Small intestine (tissue), 7 donors: ENCODE measurements at regions not wholly inside any gene's neighbourhood (a gene's known extent, or its start where the extent isn't known, plus 50 kb on each side); places are given as distances from the start of the nearest gene placed in this dataset.
"Not testable (repeated sequence)": the region's sequence is repeated elsewhere in the genome, so short reads cannot be mapped to it uniquely, and the experiment has no call there.

Experiments
- DNase-seq, 2 donors: peaks; one replicate each; pipeline versions ENCODE4 v3.0.0 to v3.0.0-alpha.2; 2013
- FAIRE-seq: peaks from 2 replicates; lab custom pipeline; 2012; peaks lifted over from hg19 to GRCh38; lab: Jason Lieb, UNC
- H3K27ac ChIP-seq, 3 donors: one replicate each; pipeline ENCODE4 v1.5.1; 2013; ENCODE audit warnings: low read length in 2 of 3, mild to moderate bottlenecking in 2 of 3, control low read depth in 1 of 3, inconsistent platforms in 1 of 3, low read depth in 1 of 3, moderate library complexity in 1 of 3
- H3K27me3 ChIP-seq, 3 donors: one replicate each; pipeline ENCODE4 v1.6.1; 2013; ENCODE audit warnings: low read length in 3 of 3, inconsistent platforms in 1 of 3; ENCODE audit not compliant: control insufficient read depth in 3 of 3, insufficient read depth in 3 of 3
- H3K36me3 ChIP-seq, 3 donors: one replicate each; pipeline ENCODE4 v1.6.1; 2013; ENCODE audit warnings: low read length in 3 of 3, inconsistent platforms in 1 of 3, low read depth in 1 of 3, mild to moderate bottlenecking in 1 of 3, moderate library complexity in 1 of 3; ENCODE audit not compliant: control insufficient read depth in 3 of 3, insufficient read depth in 2 of 3
- H3K4me1 ChIP-seq, 3 donors: one replicate each; pipeline ENCODE4 v1.6.1; 2013; ENCODE audit warnings: low read length in 2 of 3, inconsistent platforms in 1 of 3, low read depth in 1 of 3, mild to moderate bottlenecking in 1 of 3, moderate library complexity in 1 of 3; ENCODE audit not compliant: control insufficient read depth in 3 of 3, insufficient read depth in 2 of 3
- H3K4me3 ChIP-seq, 3 donors: one replicate each; pipeline ENCODE4 v1.5.1; 2013; ENCODE audit warnings: low read length in 3 of 3, control low read depth in 1 of 3, inconsistent platforms in 1 of 3, low read depth in 1 of 3, mild to moderate bottlenecking in 1 of 3, moderate library complexity in 1 of 3
- H3K9me3 ChIP-seq, 2 donors: one replicate each; pipeline ENCODE4 v1.6.1; 2013; ENCODE audit warnings: low read depth in 1 of 2, low read length in 1 of 2; ENCODE audit not compliant: control insufficient read depth in 2 of 2, insufficient read depth in 1 of 2
- WGBS, 3 donors: extraction: QIAGEN DNeasy Blood & Tissue Kit; methylation state at CpG; one replicate each; pipeline ENCODE4 v1.1.7; 2013; 5-methylcytosine and 5-hydroxymethylcytosine counted together
- donor health status: healthy with polysubstance abuse.
- donor health status: control.
- donor health status: control.
- donor health status: Bipolar disorder and iron deficiency.
- donor health status: healthy.

GRCh38 chr18:22290004-22290403 is 120.6 kb downstream of the GATA6 start:
- no peaks in the 10 kb centered on the region for H3K9me3 ChIP-seq
- 95 to 100% (median 100%) methylated on average over 1 of the region's 1 CpG for WGBS, 3 donors
- DNase-seq (no peak), FAIRE-seq (no peak)
- H3K4me1 ChIP-seq, result no peaks in the 10 kb centered on the region
- no peak overlapping the region for H3K27ac ChIP-seq
- H3K36me3 ChIP-seq, result no peaks in the 10 kb centered on the region
- no peak overlapping the region for H3K4me3 ChIP-seq
- no peaks in the 10 kb centered on the region for H3K27me3 ChIP-seq

GRCh38 chr18:22286585-22286984 is 117.2 kb downstream of the GATA6 start:
- H3K4me3 ChIP-seq, result no peak overlapping the region
- no peaks in the 10 kb centered on the region for H3K27me3 ChIP-seq
- FAIRE-seq (no peak), DNase-seq (peak; percentile 63 to 81)
- WGBS, 3 donors, result 7 to 26% (median 23%) methylated on average over 5 of the region's 5 CpGs
- no peaks in the 10 kb centered on the region for H3K9me3 ChIP-seq
- peaks cover 0 to 13% (median 3%) of the 10 kb centered on the region in 3 donors for H3K4me1 ChIP-seq
- no peaks in the 10 kb centered on the region for H3K36me3 ChIP-seq
- H3K27ac ChIP-seq, result peak overlapping the region in 1 of 3 donors; percentile 39

DNA sequence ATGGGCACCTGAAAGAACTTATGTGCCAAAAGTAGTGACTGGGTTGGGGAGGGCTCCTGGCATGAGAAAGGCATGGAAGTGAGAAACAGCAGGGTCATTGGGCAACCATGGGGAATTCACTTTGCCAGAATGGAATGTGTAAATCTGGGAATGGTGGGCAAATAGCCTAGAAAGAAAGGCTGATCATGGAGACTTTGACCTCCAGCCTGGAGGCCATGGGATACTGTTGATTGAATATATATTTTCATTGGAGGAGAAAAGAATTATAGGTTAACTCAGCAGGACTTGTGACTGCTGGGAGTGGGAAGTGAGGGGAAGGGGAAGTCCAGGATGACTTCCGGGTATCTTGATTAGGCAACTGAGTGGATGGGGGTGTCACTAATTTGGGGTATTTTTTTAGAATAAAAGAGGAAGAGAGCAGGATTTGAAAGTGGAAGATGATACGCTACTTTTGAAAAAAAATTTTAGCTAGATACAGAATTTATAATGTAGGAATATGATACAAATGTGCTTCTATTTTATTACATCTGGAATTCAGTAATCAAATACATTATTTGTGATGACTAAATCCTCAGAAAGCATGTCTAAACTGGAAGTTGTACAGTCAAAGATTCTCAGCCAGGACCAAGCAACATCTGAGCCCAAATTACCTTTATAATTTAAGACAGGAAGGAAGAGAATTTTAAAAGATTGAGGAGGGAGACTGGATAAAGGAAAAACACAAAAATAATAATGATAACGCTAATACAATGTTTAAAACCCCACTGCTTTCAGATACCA is 116.2 kb downstream of the GATA6 start:
- FAIRE-seq, result no peak

GRCh38 chr18:22284581-22285360 is 115.4 kb downstream of the GATA6 start:
- Histone ChIP-seq H3K4me1 (peaks cover 0 to 13% (median 3%) of the 10 kb centered on the region in 3 donors), H3K27me3 (no peaks in the 10 kb centered on the region), H3K9me3 (no peaks in the 10 kb centered on the region), H3K27ac (no peak overlapping the region), H3K4me3 (no peak overlapping the region), H3K36me3 (no peaks in the 10 kb centered on the region)
- WGBS, 3 donors, result 20 to 52% (median 37%) methylated on average over 3 of the region's 3 CpGs
- FAIRE-seq, result no peak
- DNase-seq, result peak in 1 of 2 donors; percentile 18

More for the DNA sequence above, 116.2 kb downstream of the GATA6 start:
- H3K4me1 ChIP-seq, result peaks cover 0 to 13% (median 3%) of the 10 kb centered on the region in 3 donors
- no peaks in the 10 kb centered on the region for H3K9me3 ChIP-seq
- DNase-seq, result peak in 1 of 2 donors; percentile 28
- 53 to 62% (median 54%) methylated on average over 3 of the region's 3 CpGs for WGBS, 3 donors
- no peak overlapping the region for H3K27ac ChIP-seq
- no peaks in the 10 kb centered on the region for H3K27me3 ChIP-seq
- H3K36me3 ChIP-seq, result no peaks in the 10 kb centered on the region
- H3K4me3 ChIP-seq, result no peak overlapping the region

DNA sequence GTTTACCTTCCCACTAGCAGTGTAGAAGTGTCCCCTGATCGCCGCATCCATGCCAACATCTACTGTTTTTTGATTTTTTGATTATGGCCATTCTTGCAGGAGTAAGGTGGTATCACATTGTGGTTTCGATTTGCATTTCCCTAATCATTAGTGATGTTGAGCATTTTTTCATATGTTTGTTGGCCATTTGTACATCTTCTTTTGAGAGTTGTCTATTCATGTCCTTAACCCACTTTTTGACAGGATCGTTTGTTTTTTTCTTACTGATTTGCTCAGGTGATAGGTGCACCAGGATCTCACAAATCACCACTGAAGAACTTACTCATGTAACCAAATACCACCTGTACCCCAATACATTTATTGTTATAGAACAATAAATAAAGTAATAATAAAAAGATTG is 114.5 kb downstream of the GATA6 start:
- FAIRE-seq, H3K4me3 ChIP-seq, H3K36me3 ChIP-seq, DNase-seq, H3K27me3 ChIP-seq, H3K27ac ChIP-seq, H3K9me3 ChIP-seq: not testable (repeated sequence)
- WGBS, 3 donors, result 92 to 96% (median 96%) methylated on average over 4 of the region's 4 CpGs
- peaks cover 0 to 13% (median 3%) of the 10 kb centered on the region in 3 donors for H3K4me1 ChIP-seq

DNA sequence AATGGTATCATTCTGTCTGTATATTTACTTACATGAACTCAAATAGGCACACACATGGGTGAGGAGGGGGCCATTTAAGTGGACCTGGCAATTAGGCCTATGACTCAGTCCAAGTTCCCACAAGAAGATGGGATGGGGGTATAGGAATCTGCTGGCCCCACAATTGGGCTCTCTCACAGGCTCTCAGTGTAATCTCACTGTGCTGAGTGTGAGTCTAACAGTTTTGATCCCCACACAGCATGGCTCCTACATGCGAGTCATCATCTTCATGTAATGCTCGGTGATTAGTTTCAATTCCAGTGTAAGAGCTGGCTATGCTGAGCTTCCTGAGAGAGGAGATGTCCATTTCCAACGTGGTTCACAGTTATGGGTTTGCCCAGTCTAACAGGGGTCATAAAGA is 114.0 kb downstream of the GATA6 start:
- peak overlapping the region in 2 of 3 donors; percentile 47 to 69 for H3K27ac ChIP-seq
- H3K27me3 ChIP-seq, result no peaks in the 10 kb centered on the region
- 65 to 74% (median 71%) methylated on average over 3 of the region's 3 CpGs for WGBS, 3 donors
- peak in 1 of 2 donors; percentile 16 for DNase-seq
- no peak overlapping the region for H3K4me3 ChIP-seq
- no peaks in the 10 kb centered on the region for H3K36me3 ChIP-seq
- FAIRE-seq, result no peak
- no peaks in the 10 kb centered on the region for H3K9me3 ChIP-seq
- H3K4me1 ChIP-seq, result peaks cover 0 to 13% (median 3%) of the 10 kb centered on the region in 3 donors

- Histone ChIP-seq H3K36me3 (no peaks in the 10 kb centered on the region), H3K27me3 (no peaks in the 10 kb centered on the region), H3K9me3 (no peaks in the 10 kb centered on the region), H3K4me1 (peaks cover 0 to 13% (median 3%) of the 10 kb centered on the region in 3 donors), H3K4me3 (no peak overlapping the region), H3K27ac (peak overlapping the region in 2 of 3 donors; percentile 47 to 69)
- no peak for DNase-seq
- no peak for FAIRE-seq
Measured at GRCh38 chr18:22283116-22283395, 113.7 kb downstream of the GATA6 start.

- H3K27me3 ChIP-seq, result no peaks in the 10 kb centered on the region
- DNase-seq (peak; percentile 90 to 93), FAIRE-seq (peak; percentile 82)
- H3K9me3 ChIP-seq, result no peaks in the 10 kb centered on the region
- H3K4me3 ChIP-seq, result peak overlapping the region in 1 of 3 donors; percentile 2
- H3K27ac ChIP-seq, result peak overlapping the region; percentile 50 to 95 (median 80)
- peaks cover 0 to 13% (median 3%) of the 10 kb centered on the region in 3 donors for H3K4me1 ChIP-seq
- 21 to 38% (median 36%) methylated on average over 8 of the region's 8 CpGs for WGBS, 3 donors
- no peaks in the 10 kb centered on the region for H3K36me3 ChIP-seq
Measured at GRCh38 chr18:22282311-22283115, 113.1 kb downstream of the GATA6 start.
